Thymus (tissue), 11 donors: ENCODE measurements at regions not wholly inside any gene's neighbourhood (a gene's known extent, or its start where the extent isn't known, plus 50 kb on each side); places are given as distances from the start of the nearest gene placed in this dataset.

Experiments
- DNase-seq, 9 donors: peaks; one replicate each; pipeline ENCODE4 v3.0.0-alpha.2; 2013; ENCODE audit warnings: low spot score in 9 of 9, low read depth in 6 of 9, missing footprints in 1 of 9
- H3K27ac ChIP-seq, 2 donors: one replicate each; pipeline ENCODE4 v1.5.1; 2013; ENCODE audit warnings: control low read depth in 1 of 2, low read depth in 1 of 2, low read length in 1 of 2, mild to moderate bottlenecking in 1 of 2, moderate library complexity in 1 of 2
- H3K27me3 ChIP-seq, 2 donors: one replicate each; pipeline ENCODE4 v1.5.1; 2013; ENCODE audit warnings: low read length in 1 of 2; ENCODE audit not compliant: control insufficient read depth in 2 of 2, insufficient read depth in 1 of 2
- H3K36me3 ChIP-seq, 2 donors: one replicate each; pipeline ENCODE4 v1.5.1; 2013; ENCODE audit warnings: low read length in 1 of 2, mild to moderate bottlenecking in 1 of 2, moderate library complexity in 1 of 2; ENCODE audit not compliant: control insufficient read depth in 2 of 2, insufficient read depth in 2 of 2
- H3K4me1 ChIP-seq, 2 donors: one replicate each; pipeline ENCODE4 v1.5.1; 2013; ENCODE audit warnings: low read length in 2 of 2; ENCODE audit not compliant: control insufficient read depth in 2 of 2, insufficient read depth in 2 of 2
- H3K4me3 ChIP-seq, 2 donors: one replicate each; pipeline ENCODE4 v1.5.1; 2013; ENCODE audit warnings: low read length in 2 of 2, control low read depth in 1 of 2, mild to moderate bottlenecking in 1 of 2
- H3K9me3 ChIP-seq, 2 donors: one replicate each; pipeline ENCODE4 v1.5.1; 2013; ENCODE audit warnings: low read length in 1 of 2, mild to moderate bottlenecking in 1 of 2; ENCODE audit not compliant: control insufficient read depth in 2 of 2, insufficient read depth in 1 of 2
- WGBS: extraction: QIAGEN DNeasy Blood & Tissue Kit; methylation state at CpG from one replicate; pipeline ENCODE4 v1.1.7; 2013; 5-methylcytosine and 5-hydroxymethylcytosine counted together
- donor health status: healthy.

GRCh38 chr11:70614034-70614681 lies 215.8 kb downstream of the CTTN start:
- H3K27me3 ChIP-seq, result no peaks in the 10 kb centered on the region
- no peaks in the 10 kb centered on the region for H3K36me3 ChIP-seq
- WGBS, result 91% methylated on average over 7 of the region's 7 CpGs
- H3K4me3 ChIP-seq, result no peak overlapping the region
- no peaks in the 10 kb centered on the region for H3K4me1 ChIP-seq
- no peak overlapping the region for H3K27ac ChIP-seq
- no peak for DNase-seq
- peaks cover 0 to 17% of the 10 kb centered on the region in 2 donors for H3K9me3 ChIP-seq

GRCh38 chr11:70615036-70615875 lies 216.9 kb downstream of the CTTN start:
- DNase-seq, result no peak
- WGBS, result 95% methylated on average over 18 of the region's 18 CpGs
- Histone ChIP-seq H3K36me3 (no peaks in the 10 kb centered on the region), H3K27me3 (no peaks in the 10 kb centered on the region), H3K4me3 (no peak overlapping the region), H3K4me1 (no peaks in the 10 kb centered on the region), H3K27ac (no peak overlapping the region), H3K9me3 (peaks cover 0 to 17% of the 10 kb centered on the region in 2 donors)

GRCh38 chr11:70616317-70616716 lies 218.0 kb downstream of the CTTN start:
- no peaks in the 10 kb centered on the region for H3K27me3 ChIP-seq
- 91% methylated on average over 7 of the region's 7 CpGs for WGBS
- H3K36me3 ChIP-seq, result no peaks in the 10 kb centered on the region
- H3K4me3 ChIP-seq, result no peak overlapping the region
- no peak for DNase-seq
- no peak overlapping the region for H3K27ac ChIP-seq
- no peaks in the 10 kb centered on the region for H3K4me1 ChIP-seq
- peaks cover 0 to 20% of the 10 kb centered on the region in 2 donors for H3K9me3 ChIP-seq

- DNase-seq, result no peak
- H3K4me1 ChIP-seq, result no peaks in the 10 kb centered on the region
- H3K9me3 ChIP-seq, result peaks cover 0 to 20% of the 10 kb centered on the region in 2 donors
- no peak overlapping the region for H3K27ac ChIP-seq
- WGBS, result 75% methylated on average over 12 of the region's 12 CpGs
- no peaks in the 10 kb centered on the region for H3K36me3 ChIP-seq
- no peaks in the 10 kb centered on the region for H3K27me3 ChIP-seq
- no peak overlapping the region for H3K4me3 ChIP-seq
Measured at GRCh38 chr11:70616938-70617654, 218.8 kb downstream of the CTTN start.

GRCh38 chr11:70618431-70619101 lies 220.2 kb downstream of the CTTN start:
- Histone ChIP-seq H3K27ac (no peak overlapping the region), H3K4me1 (no peaks in the 10 kb centered on the region)
- WGBS, result 89% methylated on average over 22 of the region's 22 CpGs

GRCh38 chr11:70619591-70619990 lies 221.3 kb downstream of the CTTN start:
- H3K27me3 ChIP-seq, result no peaks in the 10 kb centered on the region
- H3K4me3 ChIP-seq, result no peak overlapping the region
- WGBS, result 89% methylated on average over 7 of the region's 7 CpGs
- no peaks in the 10 kb centered on the region for H3K36me3 ChIP-seq
- no peaks in the 10 kb centered on the region for H3K4me1 ChIP-seq
- no peak for DNase-seq
- H3K9me3 ChIP-seq, result peaks cover 0 to 17% of the 10 kb centered on the region in 2 donors
- no peak overlapping the region for H3K27ac ChIP-seq

More at GRCh38 chr11:70618431-70619101, 220.2 kb downstream of the CTTN start:
- H3K27me3 ChIP-seq, result no peaks in the 10 kb centered on the region
- no peaks in the 10 kb centered on the region for H3K36me3 ChIP-seq
- DNase-seq, result no peak
- peaks cover 0 to 20% of the 10 kb centered on the region in 2 donors for H3K9me3 ChIP-seq
- H3K4me3 ChIP-seq, result no peak overlapping the region

GRCh38 chr11:70620510-70621184 lies 222.3 kb downstream of the CTTN start:
- H3K9me3 ChIP-seq, result peaks cover 0 to 7% of the 10 kb centered on the region in 2 donors
- H3K36me3 ChIP-seq, result no peaks in the 10 kb centered on the region
- no peak for DNase-seq
- peaks cover 0 to 5% of the 10 kb centered on the region in 2 donors for H3K4me1 ChIP-seq
- no peak overlapping the region for H3K4me3 ChIP-seq
- no peak overlapping the region for H3K27ac ChIP-seq
- H3K27me3 ChIP-seq, result no peaks in the 10 kb centered on the region
- 94% methylated on average over 12 of the region's 12 CpGs for WGBS

- H3K4me3 ChIP-seq, result no peak overlapping the region
- WGBS, result 95% methylated on average over 6 of the region's 6 CpGs
- DNase-seq, result no peak
- H3K27ac ChIP-seq, result no peak overlapping the region
- peaks cover 0 to 3% of the 10 kb centered on the region in 2 donors for H3K9me3 ChIP-seq
- no peaks in the 10 kb centered on the region for H3K36me3 ChIP-seq
- H3K27me3 ChIP-seq, result no peaks in the 10 kb centered on the region
- H3K4me1 ChIP-seq, result peaks cover 0 to 5% of the 10 kb centered on the region in 2 donors
Measured at GRCh38 chr11:70621241-70621640, 222.9 kb downstream of the CTTN start.
